ENCODE measurements at regions not wholly inside any gene's neighbourhood (a gene's known extent, or its start where the extent isn't known, plus 50 kb on each side); places are given as distances from the start of the nearest gene placed in this dataset.

GRCh38 chr18:78411539-78411938, 568.1 kb upstream of the SALL3 start:
- no peak for TF ChIP-seq TAF1 (IDR thresholded peaks at IDR 0.05; ENCODE audit: borderline replicate concordance, insufficient read depth, low read length)
- TF ChIP-seq REST (IDR thresholded peaks at IDR 0.05; ENCODE audit: insufficient read depth in 1 of 2, low read depth in 2 of 2, low read length in 2 of 2) = no peak
- no peak for TF ChIP-seq SIN3A (IDR thresholded peaks at IDR 0.05; ENCODE audit: borderline replicate concordance, insufficient read depth, low read length)
- TF ChIP-seq POLR2AphosphoS5 (IDR thresholded peaks at IDR 0.05; ENCODE audit: low read depth, low read length) = no peak
- TF ChIP-seq FOXP2 (optimal IDR thresholded peaks at IDR 0.05; ENCODE audit: borderline replicate concordance, extremely low read depth, extremely low read length, insufficient read depth) = no peak

GRCh38 chr18:78414302-78414701, 565.3 kb upstream of the SALL3 start:
- TF ChIP-seq FOXP2 (optimal IDR thresholded peaks at IDR 0.05; ENCODE audit: borderline replicate concordance, extremely low read depth, extremely low read length, insufficient read depth) (no peak), REST (IDR thresholded peaks at IDR 0.05; ENCODE audit: insufficient read depth in 1 of 2, low read depth in 2 of 2, low read length in 2 of 2) (no peak), TAF1 (IDR thresholded peaks at IDR 0.05; ENCODE audit: borderline replicate concordance, insufficient read depth, low read length) (no peak), SIN3A (IDR thresholded peaks at IDR 0.05; ENCODE audit: borderline replicate concordance, insufficient read depth, low read length) (no peak), POLR2AphosphoS5 (IDR thresholded peaks at IDR 0.05; ENCODE audit: low read depth, low read length) (no peak)

- TF ChIP-seq SIN3A (IDR thresholded peaks at IDR 0.05; ENCODE audit: borderline replicate concordance, insufficient read depth, low read length) (no peak), FOXP2 (optimal IDR thresholded peaks at IDR 0.05; ENCODE audit: borderline replicate concordance, extremely low read depth, extremely low read length, insufficient read depth) (no peak), REST (IDR thresholded peaks at IDR 0.05; ENCODE audit: insufficient read depth in 1 of 2, low read depth in 2 of 2, low read length in 2 of 2) (no peak), POLR2AphosphoS5 (IDR thresholded peaks at IDR 0.05; ENCODE audit: low read depth, low read length) (no peak), TAF1 (IDR thresholded peaks at IDR 0.05; ENCODE audit: borderline replicate concordance, insufficient read depth, low read length) (no peak)
Measured at GRCh38 chr18:78416853-78417252, 562.8 kb upstream of the SALL3 start.

- TF ChIP-seq REST (IDR thresholded peaks at IDR 0.05; ENCODE audit: insufficient read depth in 1 of 2, low read depth in 2 of 2, low read length in 2 of 2) (no peak), TAF1 (IDR thresholded peaks at IDR 0.05; ENCODE audit: borderline replicate concordance, insufficient read depth, low read length) (no peak)
Measured at GRCh38 chr18:78418379-78418778, 561.2 kb upstream of the SALL3 start.

GRCh38 chr18:78419171-78419570, 560.4 kb upstream of the SALL3 start:
- TF ChIP-seq FOXP2 (optimal IDR thresholded peaks at IDR 0.05; ENCODE audit: borderline replicate concordance, extremely low read depth, extremely low read length, insufficient read depth) (no peak), REST (IDR thresholded peaks at IDR 0.05; ENCODE audit: insufficient read depth in 1 of 2, low read depth in 2 of 2, low read length in 2 of 2) (no peak), POLR2AphosphoS5 (IDR thresholded peaks at IDR 0.05; ENCODE audit: low read depth, low read length) (no peak), SIN3A (IDR thresholded peaks at IDR 0.05; ENCODE audit: borderline replicate concordance, insufficient read depth, low read length) (no peak), TAF1 (IDR thresholded peaks at IDR 0.05; ENCODE audit: borderline replicate concordance, insufficient read depth, low read length) (no peak)
